ENCODE measurements at regions not wholly inside any gene's neighbourhood (a gene's known extent, or its start where the extent isn't known, plus 50 kb on each side); places are given as distances from the start of the nearest gene placed in this dataset.

DNA sequence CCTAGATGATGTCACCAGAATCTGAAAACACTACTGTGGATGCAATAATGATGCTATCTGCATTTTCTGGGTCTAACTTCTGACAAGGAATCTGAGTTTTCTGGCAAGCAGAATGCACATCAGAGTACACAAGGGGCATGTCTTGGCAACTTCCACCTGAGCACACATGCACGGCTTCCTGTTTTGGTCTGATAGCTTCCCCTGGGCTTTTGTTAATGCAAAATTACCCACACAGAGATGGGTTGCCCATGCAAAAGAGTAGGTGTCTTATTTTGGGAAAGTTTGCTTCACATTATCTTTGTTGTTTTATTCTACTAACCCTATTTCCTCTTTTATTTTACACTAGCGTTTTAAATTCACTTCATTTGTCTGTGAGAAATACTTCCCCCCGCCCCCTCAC lies 74.2 kb upstream of the SATB1 start:
- no peak overlapping the region for H3K4me3 ChIP-seq (ENCODE audit: low read depth, low read length)
- no peak for DNase-seq
- H3K27ac Mint-ChIP-seq (ENCODE audit: unreplicated experiment) = no peak overlapping the region
- TF ChIP-seq, protein P1, sequence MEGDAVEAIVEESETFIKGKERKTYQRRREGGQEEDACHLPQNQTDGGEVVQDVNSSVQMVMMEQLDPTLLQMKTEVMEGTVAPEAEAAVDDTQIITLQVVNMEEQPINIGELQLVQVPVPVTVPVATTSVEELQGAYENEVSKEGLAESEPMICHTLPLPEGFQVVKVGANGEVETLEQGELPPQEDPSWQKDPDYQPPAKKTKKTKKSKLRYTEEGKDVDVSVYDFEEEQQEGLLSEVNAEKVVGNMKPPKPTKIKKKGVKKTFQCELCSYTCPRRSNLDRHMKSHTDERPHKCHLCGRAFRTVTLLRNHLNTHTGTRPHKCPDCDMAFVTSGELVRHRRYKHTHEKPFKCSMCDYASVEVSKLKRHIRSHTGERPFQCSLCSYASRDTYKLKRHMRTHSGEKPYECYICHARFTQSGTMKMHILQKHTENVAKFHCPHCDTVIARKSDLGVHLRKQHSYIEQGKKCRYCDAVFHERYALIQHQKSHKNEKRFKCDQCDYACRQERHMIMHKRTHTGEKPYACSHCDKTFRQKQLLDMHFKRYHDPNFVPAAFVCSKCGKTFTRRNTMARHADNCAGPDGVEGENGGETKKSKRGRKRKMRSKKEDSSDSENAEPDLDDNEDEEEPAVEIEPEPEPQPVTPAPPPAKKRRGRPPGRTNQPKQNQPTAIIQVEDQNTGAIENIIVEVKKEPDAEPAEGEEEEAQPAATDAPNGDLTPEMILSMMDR (IDR thresholded peaks at IDR 0.05; ENCODE audit: insufficient read depth in 1 of 2, low read depth in 1 of 2, low read length in 1 of 2, severe bottlenecking in 1 of 2, unreplicated experiment in 1 of 2) = no peak
- no peaks in the 10 kb centered on the region for H3K36me3 Mint-ChIP-seq (ENCODE audit: insufficient read depth, unreplicated experiment)
- H3K4me1 ChIP-seq = no peaks in the 10 kb centered on the region
- H3K27me3 Mint-ChIP-seq (ENCODE audit: insufficient read depth, unreplicated experiment) = no peaks in the 10 kb centered on the region
- CTCF ChIA-PET = no interaction called here
- POLR2A ChIA-PET = no interaction called here
- intact Hi-C loops (cut with micrococcal nuclease; ENCODE audit: unreplicated experiment) = no loop called here
- H3K9me3 ChIP-seq = no peaks in the 10 kb centered on the region
- no peaks in the 10 kb centered on the region for H3K36me3 ChIP-seq (ENCODE audit: control insufficient read depth, insufficient read depth, low read length)
- H3K4me1 Mint-ChIP-seq (ENCODE audit: low read depth, unreplicated experiment) = no peaks in the 10 kb centered on the region
- no peaks in the 10 kb centered on the region for H3K9me3 Mint-ChIP-seq (ENCODE audit: unreplicated experiment)
- H3K27me3 ChIP-seq (replicated peaks; ENCODE audit: control insufficient read depth, insufficient read depth, low read length) = no peaks in the 10 kb centered on the region
- BruUV-seq (replicated peaks) = no TSS peak
- no peak overlapping the region for H3K4me3 Mint-ChIP-seq (ENCODE audit: unreplicated experiment)

DNA sequence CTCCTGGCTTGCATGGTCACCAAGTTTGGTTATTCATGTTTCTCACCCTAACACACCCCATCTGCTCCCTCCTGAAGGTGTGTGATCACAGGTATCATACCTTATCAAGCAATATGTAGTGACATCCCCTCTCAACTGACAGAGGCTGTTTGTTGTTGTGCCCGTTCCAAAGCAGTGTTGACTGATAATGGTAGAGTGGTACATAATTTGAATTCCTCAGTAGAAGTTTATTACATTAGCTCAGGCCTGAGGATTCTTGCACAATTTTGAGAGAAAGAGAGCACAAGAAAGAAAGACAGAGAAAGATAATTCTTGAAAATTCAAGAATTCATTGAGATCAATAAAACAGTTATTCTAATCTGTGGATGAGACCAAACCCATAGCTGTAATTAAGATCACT lies 69.1 kb upstream of the SATB1 start:
- intact Hi-C loops (cut with micrococcal nuclease; ENCODE audit: unreplicated experiment) = no loop called here
- POLR2A ChIA-PET = no interaction called here
- no peaks in the 10 kb centered on the region for H3K9me3 Mint-ChIP-seq (ENCODE audit: unreplicated experiment)

DNA sequence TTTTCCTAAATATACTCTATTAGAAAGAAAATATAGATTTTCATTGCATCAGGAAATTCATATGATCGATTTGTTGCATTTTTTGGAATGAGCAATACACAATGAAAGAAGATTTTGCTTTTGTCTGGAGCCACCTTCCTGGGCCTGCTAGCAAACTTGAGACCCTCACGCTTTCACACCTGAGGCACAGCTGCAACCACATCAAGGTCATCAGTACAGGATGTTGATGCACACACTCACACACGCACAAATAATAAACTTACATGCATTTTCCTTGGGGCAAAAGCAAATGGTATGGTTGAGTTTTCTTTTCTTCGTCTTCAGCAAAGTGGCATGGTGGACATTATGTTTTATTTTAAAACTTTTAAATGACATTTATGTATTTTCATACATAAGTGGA lies 64.8 kb upstream of the SATB1 start:
- intact Hi-C loops (cut with micrococcal nuclease; ENCODE audit: unreplicated experiment) = no loop called here
- H3K27ac Mint-ChIP-seq (ENCODE audit: unreplicated experiment) = no peak overlapping the region
- no peaks in the 10 kb centered on the region for H3K4me1 ChIP-seq
- H3K27me3 Mint-ChIP-seq (ENCODE audit: insufficient read depth, unreplicated experiment) = no peaks in the 10 kb centered on the region
- TF ChIP-seq, protein P1 (IDR thresholded peaks at IDR 0.05; ENCODE audit: insufficient read depth in 1 of 2, low read depth in 1 of 2, low read length in 1 of 2, severe bottlenecking in 1 of 2, unreplicated experiment in 1 of 2) = no peak
- no peaks in the 10 kb centered on the region for H3K4me1 Mint-ChIP-seq (ENCODE audit: low read depth, unreplicated experiment)
- H3K4me3 Mint-ChIP-seq (ENCODE audit: unreplicated experiment) = no peak overlapping the region
- no peaks in the 10 kb centered on the region for H3K36me3 Mint-ChIP-seq (ENCODE audit: insufficient read depth, unreplicated experiment)
- H3K9me3 ChIP-seq = no peaks in the 10 kb centered on the region
- no peaks in the 10 kb centered on the region for H3K9me3 Mint-ChIP-seq (ENCODE audit: unreplicated experiment)
- ChIA-PET POLR2A (no interaction called here), CTCF (no interaction called here)
- no TSS peak for BruUV-seq (replicated peaks)
- H3K36me3 ChIP-seq (ENCODE audit: control insufficient read depth, insufficient read depth, low read length) = no peaks in the 10 kb centered on the region
- DNase-seq = no peak
- H3K27me3 ChIP-seq (replicated peaks; ENCODE audit: control insufficient read depth, insufficient read depth, low read length) = no peaks in the 10 kb centered on the region
- no peak overlapping the region for H3K4me3 ChIP-seq (ENCODE audit: low read depth, low read length)

More for the DNA sequence above, 69.1 kb upstream of the SATB1 start:
- Histone ChIP-seq H3K4me1 (no peaks in the 10 kb centered on the region), H3K9me3 (no peaks in the 10 kb centered on the region), H3K27me3 (replicated peaks; ENCODE audit: control insufficient read depth, insufficient read depth, low read length) (no peaks in the 10 kb centered on the region), H3K36me3 (ENCODE audit: control insufficient read depth, insufficient read depth, low read length) (no peaks in the 10 kb centered on the region), H3K4me3 (ENCODE audit: low read depth, low read length) (no peak overlapping the region)
- BruUV-seq (replicated peaks) = no TSS peak
- Mint-ChIP-seq H3K4me1 (ENCODE audit: low read depth, unreplicated experiment) (no peaks in the 10 kb centered on the region), H3K27ac (ENCODE audit: unreplicated experiment) (no peak overlapping the region), H3K36me3 (ENCODE audit: insufficient read depth, unreplicated experiment) (no peaks in the 10 kb centered on the region), H3K27me3 (ENCODE audit: insufficient read depth, unreplicated experiment) (no peaks in the 10 kb centered on the region), H3K4me3 (ENCODE audit: unreplicated experiment) (no peak overlapping the region)
- DNase-seq = no peak
- CTCF ChIA-PET = no interaction called here
- TF ChIP-seq, protein P1 (IDR thresholded peaks at IDR 0.05; ENCODE audit: insufficient read depth in 1 of 2, low read depth in 1 of 2, low read length in 1 of 2, severe bottlenecking in 1 of 2, unreplicated experiment in 1 of 2) = no peak

Measured in Caco-2 (cell line).